T-cell (primary cell): ENCODE measurements at regions not wholly inside any gene's neighbourhood (a gene's known extent, or its start where the extent isn't known, plus 50 kb on each side); places are given as distances from the start of the nearest gene placed in this dataset.

Experiments used
- ATAC-seq, 4 experiments: fragments of 200-7000 bp in 3 of 4; fragments of 150-1000 bp in 1 of 4; cut with Tn5 transposase; replicated peaks in 1 of 4; 1 replicate in 3 of 4; 2 replicates in 1 of 4; pipeline ENCODE4 v1.10.0; 2021; ENCODE audit warnings: moderate library complexity in 3 of 4, mild to moderate bottlenecking in 2 of 4, moderate number of reproducible peaks in 1 of 4
- CTCF ChIA-PET, 2 donors: fragments of 300-600 bp; sonication (Branson Sonifier 250); formaldehyde crosslinking; loops; one replicate each; lab custom pipeline; 2022; ENCODE audit warnings: antibody characterized with exemption in 2 of 2; lab: Charles Lee
- POLR2A ChIA-PET, 2 donors: fragments of 300-600 bp; sonication (Branson Sonifier 250); formaldehyde crosslinking; loops; one replicate each; lab custom pipeline; 2022; ENCODE audit warnings: antibody characterized with exemption in 2 of 2; lab: Charles Lee
- DNase-seq, 35 experiments: peaks; one replicate each; pipeline versions ENCODE4 v3.0.0 to v3.0.0-alpha.2; 2013 to 2023
- H3K27ac ChIP-seq: one replicate; pipeline ENCODE4 v1.5.1; 2013; ENCODE audit warnings: low read length
- H3K27me3 ChIP-seq, 2 experiments: replicated peaks in 1 of 2; 1 replicate in 1 of 2; 2 replicates in 1 of 2; pipeline versions ENCODE4 v1.6.1 to v1.7.0; 2013; ENCODE audit warnings: low read length in 1 of 2, mixed read lengths in 1 of 2; ENCODE audit not compliant: control insufficient read depth in 2 of 2, insufficient read depth in 2 of 2; ENCODE audit errors: extremely low read depth in 1 of 2
- H3K36me3 ChIP-seq, 2 donors: 1 replicate in 1 of 2; 2 replicates in 1 of 2; pipeline versions ENCODE4 v1.6.1 to v1.7.0; 2013; ENCODE audit warnings: low read length in 1 of 2; ENCODE audit not compliant: control insufficient read depth in 2 of 2, insufficient read depth in 1 of 2; ENCODE audit errors: extremely low read depth in 1 of 2
- H3K4me1 ChIP-seq, 2 experiments: 1 replicate in 1 of 2; 2 replicates in 1 of 2; pipeline versions ENCODE4 v1.6.1 to v1.7.0; 2013; ENCODE audit warnings: low read length in 2 of 2, mixed read lengths in 1 of 2; ENCODE audit not compliant: insufficient read depth in 2 of 2, control insufficient read depth in 1 of 2; ENCODE audit errors: extremely low read depth in 1 of 2
- H3K4me3 ChIP-seq, 2 donors: 1 replicate in 1 of 2; 2 replicates in 1 of 2; pipeline versions ENCODE4 v1.5.1 to v1.7.0; 2013; ENCODE audit warnings: mild to moderate bottlenecking in 2 of 2, low read length in 1 of 2, moderate library complexity in 1 of 2; ENCODE audit not compliant: control insufficient read depth in 1 of 2; ENCODE audit errors: extremely low read depth in 1 of 2
- H3K9me3 ChIP-seq: 2 replicates; pipeline ENCODE4 v1.7.0; 2013
- H3K27ac Mint-ChIP-seq, 2 donors: one replicate each; pipeline ENCODE4 v1.8.0; 2020 to 2021; ENCODE audit warnings: mild to moderate bottlenecking in 2 of 2, mixed read lengths in 2 of 2
- H3K27me3 Mint-ChIP-seq, 2 donors: one replicate each; pipeline ENCODE4 v1.8.0; 2021 to 2022; ENCODE audit warnings: mixed read lengths in 2 of 2
- H3K36me3 Mint-ChIP-seq: one replicate; pipeline ENCODE4 v1.8.0; 2021; ENCODE audit warnings: mixed read lengths
- H3K4me1 Mint-ChIP-seq, 3 donors: one replicate each; pipeline ENCODE4 v1.8.0; 2020 to 2022; ENCODE audit warnings: mixed read lengths in 3 of 3, mild to moderate bottlenecking in 1 of 3
- H3K4me3 Mint-ChIP-seq, 3 donors: one replicate each; pipeline ENCODE4 v1.8.0; 2020 to 2022; ENCODE audit warnings: mild to moderate bottlenecking in 3 of 3, mixed read lengths in 3 of 3, moderate library complexity in 3 of 3
- H3K9me3 Mint-ChIP-seq, 3 donors: one replicate each; pipeline ENCODE4 v1.8.0; 2020 to 2022; ENCODE audit warnings: mixed read lengths in 3 of 3
- WGBS: methylation state at CpG from one replicate; pipeline ENCODE4 v1.1.5; 2013; ENCODE audit warnings: missing lambda C conversion rate; ENCODE audit not compliant: insufficient coverage; 5-methylcytosine and 5-hydroxymethylcytosine counted together

DNA sequence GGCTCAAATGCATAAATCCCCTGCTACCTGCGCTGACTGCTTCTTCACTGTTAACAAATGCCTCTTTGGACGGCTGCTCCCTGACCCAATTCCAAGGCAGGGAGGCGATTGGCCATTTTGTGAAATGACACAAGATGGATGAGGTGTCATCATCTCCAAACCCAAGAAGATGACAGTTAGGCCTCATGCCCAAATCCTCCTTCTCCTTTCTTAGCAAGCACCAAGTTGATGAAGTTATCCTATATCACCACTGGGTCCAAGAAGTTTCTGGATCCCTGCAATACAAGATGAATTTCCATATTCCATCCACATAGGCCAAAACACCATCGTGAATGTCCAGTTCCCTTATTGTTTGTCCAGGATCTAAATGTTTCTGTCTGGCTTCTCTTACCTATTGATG lies 98.5 kb upstream of the RAB11FIP2 start:
- no CpG with 5 or more reads among the region's 4 CpGs for WGBS
- H3K4me3 Mint-ChIP-seq, result no peak overlapping the region
- H3K36me3 Mint-ChIP-seq, result no peaks in the 10 kb centered on the region
- H3K27me3 Mint-ChIP-seq, result peaks cover 15 to 16% of the 10 kb centered on the region in 2 donors
- H3K4me1 Mint-ChIP-seq, result no peaks in the 10 kb centered on the region
- Histone ChIP-seq H3K27ac (no peak overlapping the region), H3K4me3 (no peak overlapping the region), H3K4me1 (no peaks in the 10 kb centered on the region), H3K36me3 (no peaks in the 10 kb centered on the region), H3K27me3 (peaks cover 0 to 4% of the 10 kb centered on the region in 2 experiments), H3K9me3 (no peaks in the 10 kb centered on the region)
- ATAC-seq, result no peak
- ChIA-PET CTCF (no interaction called here), POLR2A (no interaction called here)
- no peak for DNase-seq
- no peaks in the 10 kb centered on the region for H3K9me3 Mint-ChIP-seq
- H3K27ac Mint-ChIP-seq, result no peak overlapping the region

DNA sequence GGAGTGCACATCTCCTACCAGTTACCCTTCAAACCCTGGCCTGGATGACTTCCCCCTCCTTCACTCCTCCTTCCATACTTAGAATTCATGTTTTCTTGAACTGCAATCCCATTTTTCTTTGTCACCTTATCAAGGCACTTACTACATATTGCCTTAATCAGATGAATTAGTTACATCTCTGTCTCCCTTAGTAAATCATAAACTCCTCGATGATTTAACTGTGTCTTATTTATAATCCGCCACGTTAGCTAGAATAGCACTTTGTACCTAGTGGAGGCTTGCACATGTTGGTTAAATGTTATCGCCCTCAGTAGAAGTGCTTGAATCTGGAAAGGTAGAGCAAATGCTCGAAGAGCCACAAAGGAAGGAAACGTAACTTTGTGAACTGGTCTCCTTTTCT lies 94.7 kb upstream of the RAB11FIP2 start:
- DNase-seq (no peak), ATAC-seq (no peak)
- Mint-ChIP-seq H3K9me3 (no peaks in the 10 kb centered on the region), H3K36me3 (no peaks in the 10 kb centered on the region), H3K27me3 (peaks cover 13 to 20% of the 10 kb centered on the region in 2 donors), H3K27ac (no peak overlapping the region), H3K4me1 (no peaks in the 10 kb centered on the region), H3K4me3 (no peak overlapping the region)
- Histone ChIP-seq H3K4me3 (no peak overlapping the region), H3K27me3 (no peaks in the 10 kb centered on the region), H3K36me3 (no peaks in the 10 kb centered on the region), H3K4me1 (no peaks in the 10 kb centered on the region), H3K27ac (no peak overlapping the region), H3K9me3 (no peaks in the 10 kb centered on the region)
- 100% methylated on average over 1 of the region's 6 CpGs for WGBS
- ChIA-PET CTCF (no interaction called here), POLR2A (no interaction called here)

- Histone ChIP-seq H3K9me3 (no peaks in the 10 kb centered on the region), H3K27ac (no peak overlapping the region), H3K36me3 (no peaks in the 10 kb centered on the region), H3K4me1 (no peaks in the 10 kb centered on the region), H3K4me3 (no peak overlapping the region), H3K27me3 (no peaks in the 10 kb centered on the region)
- ATAC-seq, result no peak
- CTCF ChIA-PET, result no interaction called here
- peaks cover 13 to 20% of the 10 kb centered on the region in 2 donors for H3K27me3 Mint-ChIP-seq
- no peak overlapping the region for H3K27ac Mint-ChIP-seq
- POLR2A ChIA-PET, result no interaction called here
- no peaks in the 10 kb centered on the region for H3K36me3 Mint-ChIP-seq
- H3K4me3 Mint-ChIP-seq, result no peak overlapping the region
- peaks cover 2 to 3% (median 3%) of the 10 kb centered on the region in 3 donors for H3K9me3 Mint-ChIP-seq
- no peak for DNase-seq
- H3K4me1 Mint-ChIP-seq, result no peaks in the 10 kb centered on the region
Observed at GRCh38 chr10:118139321-118139720, 92.6 kb upstream of the RAB11FIP2 start.

DNA sequence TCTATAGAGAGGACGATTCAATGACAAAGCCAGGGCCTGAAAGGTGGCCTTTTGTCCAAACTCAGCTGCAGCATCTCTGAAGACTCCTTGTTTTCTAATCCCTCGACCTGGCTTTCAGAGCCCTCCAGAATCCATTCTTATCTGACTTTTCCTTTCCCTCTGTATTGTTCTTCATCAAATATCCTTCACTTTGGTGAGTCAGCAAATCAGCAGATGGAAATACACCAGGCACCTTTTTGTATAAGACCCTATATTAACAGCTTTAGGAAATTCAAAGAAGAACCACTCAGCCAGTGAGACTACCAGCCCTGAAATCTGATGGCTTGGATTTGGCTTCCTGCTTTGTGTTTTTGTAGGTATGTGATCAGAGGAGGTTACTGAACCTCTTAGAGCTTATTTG lies 81.9 kb upstream of the RAB11FIP2 start:
- Histone ChIP-seq H3K27ac (no peak overlapping the region), H3K27me3 (peaks cover 2 to 3% of the 10 kb centered on the region in 2 experiments), H3K4me3 (no peak overlapping the region), H3K4me1 (no peaks in the 10 kb centered on the region), H3K9me3 (no peaks in the 10 kb centered on the region), H3K36me3 (no peaks in the 10 kb centered on the region)
- POLR2A ChIA-PET, result no interaction called here
- CTCF ChIA-PET, result interaction anchor here in 1 of 2 donors (0.9 kb wide), 1 partner anchor 8 kb away, joined by 3 read pairs; no protein-coding TSS in a partner anchor
- no peaks in the 10 kb centered on the region for H3K4me1 Mint-ChIP-seq
- H3K9me3 Mint-ChIP-seq, result peaks cover 4 to 6% (median 5%) of the 10 kb centered on the region in 3 donors
- H3K36me3 Mint-ChIP-seq, result no peaks in the 10 kb centered on the region
- DNase-seq (no peak), ATAC-seq (no peak)
- no peak overlapping the region for H3K27ac Mint-ChIP-seq
- no peak overlapping the region for H3K4me3 Mint-ChIP-seq
- H3K27me3 Mint-ChIP-seq, result peaks cover 18 to 35% of the 10 kb centered on the region in 2 donors
- WGBS, result 40% methylated on average over 1 of the region's 2 CpGs

DNA sequence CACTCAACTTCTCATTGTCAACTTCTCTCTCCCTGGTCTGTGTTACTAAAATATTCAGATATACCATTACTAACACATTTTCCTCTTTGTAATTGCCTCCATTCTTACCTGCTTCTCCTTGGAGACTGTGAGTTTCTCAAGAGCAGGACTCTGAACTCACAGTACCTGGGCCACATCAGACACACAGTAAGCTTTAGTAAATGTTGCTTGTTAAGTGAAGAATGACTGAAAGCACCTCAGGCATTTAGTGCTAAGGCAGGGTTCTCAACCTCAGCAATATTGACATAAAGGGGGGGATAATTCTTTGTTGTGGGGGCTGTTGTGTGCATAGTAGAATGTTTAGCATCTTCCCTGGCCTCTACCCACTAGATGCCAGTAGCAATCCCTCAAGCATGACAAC lies 72.0 kb upstream of the RAB11FIP2 start:
- H3K27me3 Mint-ChIP-seq, result peaks cover 3 to 15% of the 10 kb centered on the region in 2 donors
- H3K4me3 Mint-ChIP-seq, result no peak overlapping the region
- Histone ChIP-seq H3K27me3 (no peaks in the 10 kb centered on the region), H3K36me3 (no peaks in the 10 kb centered on the region), H3K4me1 (no peaks in the 10 kb centered on the region), H3K27ac (no peak overlapping the region), H3K9me3 (no peaks in the 10 kb centered on the region), H3K4me3 (no peak overlapping the region)
- POLR2A ChIA-PET, result no interaction called here
- no peak overlapping the region for H3K27ac Mint-ChIP-seq
- H3K4me1 Mint-ChIP-seq, result no peaks in the 10 kb centered on the region
- no peak for DNase-seq
- H3K9me3 Mint-ChIP-seq, result no peaks in the 10 kb centered on the region
- no peak for ATAC-seq
- H3K36me3 Mint-ChIP-seq, result no peaks in the 10 kb centered on the region
- CTCF ChIA-PET, result no interaction called here

DNA sequence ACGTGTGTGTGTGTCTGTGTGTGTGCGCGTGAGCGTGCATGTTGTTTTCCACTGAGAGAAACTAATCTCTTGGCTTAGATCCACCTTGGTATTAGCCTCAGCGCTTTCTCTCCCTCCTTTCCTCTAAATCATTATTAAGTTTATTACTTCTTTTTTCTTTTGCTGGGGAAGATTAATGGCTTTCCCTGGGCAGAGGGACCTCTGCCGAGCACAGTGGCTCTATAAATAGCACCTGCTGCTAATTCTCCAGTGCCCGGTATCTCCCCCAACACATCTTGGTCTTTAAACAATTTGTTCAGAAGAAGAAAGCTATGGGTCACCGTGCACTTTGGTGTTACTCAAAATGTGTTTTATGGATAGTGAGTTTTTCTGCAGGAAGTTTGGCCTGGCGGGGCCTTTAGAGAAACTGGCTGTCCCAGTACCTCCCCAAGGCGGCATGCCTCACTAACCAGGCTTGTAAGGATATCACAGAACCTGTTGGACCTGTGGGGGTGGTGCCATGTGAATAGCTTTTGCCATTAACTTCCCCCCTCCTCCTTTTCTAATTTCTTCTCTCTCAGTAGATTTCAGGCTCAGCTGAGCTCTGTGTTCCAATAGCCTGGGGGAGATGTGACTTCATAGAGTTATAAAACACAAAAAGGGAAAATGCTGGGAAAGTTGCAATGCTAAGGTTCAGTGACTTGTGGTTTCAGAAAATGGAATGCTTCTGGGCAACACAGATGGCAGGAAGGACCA lies 70.1 kb upstream of the RAB11FIP2 start:
- WGBS, result no CpG with 5 or more reads among the region's 10 CpGs
- H3K9me3 Mint-ChIP-seq, result no peaks in the 10 kb centered on the region
- no peak overlapping the region for H3K4me3 Mint-ChIP-seq
- H3K4me1 Mint-ChIP-seq, result no peaks in the 10 kb centered on the region
- Histone ChIP-seq H3K4me1 (no peaks in the 10 kb centered on the region), H3K9me3 (no peaks in the 10 kb centered on the region), H3K27me3 (no peaks in the 10 kb centered on the region), H3K36me3 (no peaks in the 10 kb centered on the region), H3K27ac (no peak overlapping the region), H3K4me3 (no peak overlapping the region)
- H3K27me3 Mint-ChIP-seq, result peaks cover 3 to 14% of the 10 kb centered on the region in 2 donors
- no peaks in the 10 kb centered on the region for H3K36me3 Mint-ChIP-seq
- no peak overlapping the region for H3K27ac Mint-ChIP-seq
- ChIA-PET CTCF (no interaction called here), POLR2A (no interaction called here)
- ATAC-seq (no peak), DNase-seq (no peak)

DNA sequence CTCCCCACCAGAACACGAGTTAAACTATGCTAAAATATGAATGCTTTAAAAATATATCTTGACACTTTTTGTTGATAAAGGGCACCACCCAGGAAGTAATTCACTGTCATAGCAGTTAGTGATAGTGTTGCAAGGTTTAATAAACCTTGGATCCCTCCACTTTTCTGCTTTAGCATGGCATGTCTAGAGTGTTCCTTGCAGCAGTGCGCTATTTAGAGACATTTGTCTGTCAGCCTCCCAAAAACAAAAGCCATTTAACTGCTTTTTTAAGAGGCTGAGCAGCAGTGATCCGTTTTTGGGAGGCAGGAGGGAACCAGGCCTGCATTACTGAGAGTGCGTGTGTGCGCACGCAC lies 69.6 kb upstream of the RAB11FIP2 start:
- no peaks in the 10 kb centered on the region for H3K4me1 Mint-ChIP-seq
- H3K4me1 ChIP-seq, result no peaks in the 10 kb centered on the region
- peaks cover 3 to 14% of the 10 kb centered on the region in 2 donors for H3K27me3 Mint-ChIP-seq
- CTCF ChIA-PET, result no interaction called here
- no peaks in the 10 kb centered on the region for H3K9me3 Mint-ChIP-seq
- no peak overlapping the region for H3K27ac ChIP-seq
- H3K36me3 Mint-ChIP-seq, result no peaks in the 10 kb centered on the region
- H3K27ac Mint-ChIP-seq, result no peak overlapping the region
- POLR2A ChIA-PET, result no interaction called here
- ATAC-seq (no peak), DNase-seq (no peak)
- no peaks in the 10 kb centered on the region for H3K27me3 ChIP-seq
- H3K9me3 ChIP-seq, result no peaks in the 10 kb centered on the region
- H3K4me3 ChIP-seq, result no peak overlapping the region
- no peaks in the 10 kb centered on the region for H3K36me3 ChIP-seq
- WGBS, result 66% methylated on average over 3 of the region's 6 CpGs
- no peak overlapping the region for H3K4me3 Mint-ChIP-seq
